Large intestine (tissue), 3 donors: ENCODE measurements at regions not wholly inside any gene's neighbourhood (a gene's known extent, or its start where the extent isn't known, plus 50 kb on each side); places are given as distances from the start of the nearest gene placed in this dataset.

Experiments
- DNase-seq, 2 donors: peaks; one replicate each; pipeline versions ENCODE4 v3.0.0 to v3.0.0-alpha.2; 2013
- H3K27ac ChIP-seq: one replicate; pipeline ENCODE4 v1.5.1; 2013; ENCODE audit warnings: low read length
- H3K27me3 ChIP-seq: 2 replicates; pipeline ENCODE4 v1.6.1; 2013; ENCODE audit warnings: low read length; ENCODE audit not compliant: control insufficient read depth, insufficient read depth
- H3K36me3 ChIP-seq: 2 replicates; pipeline ENCODE4 v1.6.1; 2013; ENCODE audit warnings: low read length; ENCODE audit not compliant: control insufficient read depth, insufficient read depth
- H3K4me1 ChIP-seq: one replicate; pipeline ENCODE4 v1.6.1; 2013; ENCODE audit warnings: low read length; ENCODE audit not compliant: control insufficient read depth, insufficient read depth
- H3K4me3 ChIP-seq: one replicate; pipeline ENCODE4 v1.5.1; 2013; ENCODE audit warnings: low read length
- H3K9me3 ChIP-seq: one replicate; pipeline ENCODE4 v1.6.1; 2013; ENCODE audit warnings: mild to moderate bottlenecking, low read depth, low read length, moderate library complexity; ENCODE audit not compliant: control insufficient read depth
- WGBS: methylation state at CpG from one replicate; pipeline ENCODE4 v1.1.5; 2013; ENCODE audit warnings: low lambda C conversion rate; ENCODE audit not compliant: insufficient coverage; 5-methylcytosine and 5-hydroxymethylcytosine counted together

DNA sequence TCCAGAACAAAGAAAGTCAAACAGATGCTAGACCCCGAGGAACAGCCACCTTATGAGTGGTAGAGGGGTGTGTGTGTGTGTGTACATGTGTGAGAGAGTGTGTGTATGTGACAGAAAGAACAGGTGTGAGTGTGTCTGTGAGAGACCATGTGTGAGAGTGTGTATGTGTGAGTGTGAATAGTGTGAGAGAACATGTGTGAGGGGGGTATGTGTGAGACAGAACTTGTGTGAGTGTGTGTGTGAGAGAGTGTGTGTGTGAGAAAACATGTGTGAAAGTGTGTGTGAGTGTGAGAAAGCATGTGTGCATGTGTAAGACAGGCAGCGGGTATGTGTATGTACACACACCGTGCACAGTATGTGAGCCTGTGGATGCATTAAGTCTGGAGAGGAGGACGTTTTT, 214.3 kb downstream of the SP3 start:
- DNase-seq = no peak
- WGBS = no CpG with 5 or more reads among the region's 4 CpGs
- no peak overlapping the region for H3K4me3 ChIP-seq
- no peaks in the 10 kb centered on the region for H3K4me1 ChIP-seq
- H3K9me3 ChIP-seq = no peaks in the 10 kb centered on the region
- H3K27ac ChIP-seq = no peak overlapping the region
- H3K36me3 ChIP-seq = no peaks in the 10 kb centered on the region
- H3K27me3 ChIP-seq = no peaks in the 10 kb centered on the region

DNA sequence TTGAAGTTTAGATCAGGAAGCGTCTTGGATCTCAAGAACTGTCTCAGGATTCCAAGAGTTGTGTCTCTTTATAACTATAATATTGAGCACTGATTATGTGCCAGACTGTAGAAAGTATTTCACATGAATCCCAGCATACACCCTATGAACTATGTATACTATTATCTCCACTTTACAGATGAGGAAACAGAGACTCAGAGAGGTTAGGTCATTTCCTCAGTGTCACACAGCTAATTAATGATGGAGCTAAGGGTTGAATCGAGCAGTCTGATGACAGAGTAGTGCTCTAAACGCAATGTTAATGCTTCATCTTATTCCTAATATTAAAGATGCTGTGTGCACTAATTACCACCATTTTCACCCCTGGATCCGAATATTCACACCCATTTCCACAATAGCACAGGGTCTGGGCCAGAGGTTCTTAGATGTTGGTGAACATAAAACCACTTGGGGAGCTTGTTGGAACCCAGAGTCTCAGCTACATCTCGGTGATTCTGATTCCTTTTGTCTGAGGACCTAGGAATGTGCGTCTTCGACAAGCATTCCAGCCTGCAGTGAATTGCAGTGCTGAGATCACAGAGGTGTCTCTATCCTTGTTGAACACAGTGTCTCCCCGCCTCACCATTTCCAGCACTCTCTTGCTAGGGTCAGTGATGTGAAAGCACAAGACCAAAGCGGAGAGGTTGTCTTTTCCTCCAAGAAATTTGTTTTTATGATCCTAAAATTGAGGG, 213.8 kb downstream of the SP3 start:
- Histone ChIP-seq H3K9me3 (no peaks in the 10 kb centered on the region), H3K4me1 (no peaks in the 10 kb centered on the region), H3K36me3 (no peaks in the 10 kb centered on the region), H3K4me3 (no peak overlapping the region), H3K27me3 (no peaks in the 10 kb centered on the region), H3K27ac (no peak overlapping the region)
- 100% methylated on average over 1 of the region's 9 CpGs for WGBS
- DNase-seq = no peak

DNA sequence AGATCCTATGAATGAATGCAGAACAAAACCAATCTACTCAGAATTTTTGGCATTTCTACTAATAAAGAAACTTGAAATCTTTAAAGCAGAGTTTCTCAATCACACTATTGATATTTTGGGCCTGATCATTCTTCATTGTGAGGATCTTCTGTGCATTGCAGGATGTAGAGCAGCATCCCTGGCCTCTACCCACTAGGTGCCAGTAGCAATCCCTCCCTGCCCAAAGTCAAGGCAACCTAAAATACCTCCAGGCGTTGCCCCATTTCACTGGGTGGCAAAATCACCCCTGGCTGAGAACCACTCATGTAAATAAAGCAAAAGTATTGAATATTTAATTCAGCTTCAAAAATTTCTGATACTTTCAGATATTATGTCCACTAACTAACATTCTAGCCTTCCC, 213.0 kb downstream of the SP3 start:
- no peaks in the 10 kb centered on the region for H3K4me1 ChIP-seq
- H3K27ac ChIP-seq = no peak overlapping the region
- no peaks in the 10 kb centered on the region for H3K9me3 ChIP-seq
- no peak overlapping the region for H3K4me3 ChIP-seq
- no peaks in the 10 kb centered on the region for H3K36me3 ChIP-seq
- DNase-seq = no peak
- no peaks in the 10 kb centered on the region for H3K27me3 ChIP-seq
- WGBS = no CpG with 5 or more reads among the region's 1 CpG

DNA sequence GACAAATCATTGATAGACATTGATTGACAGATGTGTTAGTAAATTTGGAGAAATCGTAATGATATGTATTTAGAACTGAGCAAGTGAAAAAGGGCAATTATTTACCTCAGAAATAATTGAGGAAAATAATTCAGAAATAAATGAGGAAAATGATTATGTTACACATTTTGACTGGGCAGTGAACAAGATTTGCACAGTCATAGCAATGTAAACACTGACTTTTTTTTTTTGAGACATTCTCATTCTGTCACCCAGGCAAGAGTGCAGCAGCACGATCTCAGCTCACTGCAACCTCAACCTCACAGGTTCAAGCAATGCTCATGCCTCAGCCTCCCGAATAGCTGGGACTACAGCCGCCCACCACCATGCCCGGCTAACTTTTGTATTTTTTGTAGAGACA, 211.7 kb downstream of the SP3 start:
- no peaks in the 10 kb centered on the region for H3K4me1 ChIP-seq
- H3K27ac ChIP-seq = no peak overlapping the region
- WGBS = 100% methylated on average over 1 of the region's 5 CpGs
- H3K27me3 ChIP-seq = no peaks in the 10 kb centered on the region
- H3K9me3 ChIP-seq = no peaks in the 10 kb centered on the region
- no peaks in the 10 kb centered on the region for H3K36me3 ChIP-seq
- H3K4me3 ChIP-seq = no peak overlapping the region
- DNase-seq = no peak

DNA sequence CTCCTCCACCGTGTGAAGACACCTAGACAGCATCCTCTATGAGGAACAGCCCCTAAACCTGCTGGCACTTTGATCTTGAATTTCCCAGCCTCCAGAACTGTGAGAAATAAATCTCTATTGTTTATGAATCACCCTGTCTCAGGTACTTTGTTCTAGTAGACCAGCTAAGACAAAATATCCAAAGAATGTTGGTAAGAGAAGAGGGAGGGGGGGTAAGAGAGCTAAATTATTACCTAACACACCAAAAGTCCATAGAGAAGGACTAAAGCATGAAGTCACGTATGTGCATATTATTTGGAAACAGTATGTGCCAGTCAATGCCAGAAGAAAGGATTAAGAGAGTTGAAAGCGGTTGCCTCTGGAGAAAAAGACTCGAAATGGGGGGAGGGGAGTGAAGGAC, 211.0 kb downstream of the SP3 start:
- no peak for DNase-seq
- H3K27ac ChIP-seq = no peak overlapping the region
- H3K9me3 ChIP-seq = no peaks in the 10 kb centered on the region
- H3K4me1 ChIP-seq = no peaks in the 10 kb centered on the region
- no peaks in the 10 kb centered on the region for H3K27me3 ChIP-seq
- no peak overlapping the region for H3K4me3 ChIP-seq
- no peaks in the 10 kb centered on the region for H3K36me3 ChIP-seq
- WGBS = 60% methylated on average over 2 of the region's 4 CpGs

DNA sequence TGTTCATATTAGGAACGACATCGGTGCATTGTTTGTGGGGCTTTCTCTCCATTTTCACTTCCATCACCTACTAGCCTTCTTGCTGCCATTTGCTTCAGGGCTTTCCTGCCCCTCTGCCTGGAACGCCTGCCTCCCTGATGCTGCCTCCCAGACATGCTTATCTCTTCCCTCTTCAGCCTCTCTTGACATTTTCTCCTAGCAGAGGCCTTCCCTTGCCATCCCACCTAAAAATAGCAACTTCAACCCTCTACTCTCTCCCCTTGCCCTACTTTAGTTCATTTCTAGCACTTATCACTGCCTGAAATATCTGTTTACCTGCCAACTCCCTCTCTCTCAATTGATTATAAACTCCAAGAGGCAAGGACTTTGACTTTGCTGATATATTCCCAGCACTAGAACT, 210.3 kb downstream of the SP3 start:
- no peaks in the 10 kb centered on the region for H3K4me1 ChIP-seq
- no peaks in the 10 kb centered on the region for H3K9me3 ChIP-seq
- no peak overlapping the region for H3K4me3 ChIP-seq
- H3K36me3 ChIP-seq = no peaks in the 10 kb centered on the region
- 29% methylated on average over 1 of the region's 3 CpGs for WGBS
- no peak for DNase-seq
- no peaks in the 10 kb centered on the region for H3K27me3 ChIP-seq
- no peak overlapping the region for H3K27ac ChIP-seq

DNA sequence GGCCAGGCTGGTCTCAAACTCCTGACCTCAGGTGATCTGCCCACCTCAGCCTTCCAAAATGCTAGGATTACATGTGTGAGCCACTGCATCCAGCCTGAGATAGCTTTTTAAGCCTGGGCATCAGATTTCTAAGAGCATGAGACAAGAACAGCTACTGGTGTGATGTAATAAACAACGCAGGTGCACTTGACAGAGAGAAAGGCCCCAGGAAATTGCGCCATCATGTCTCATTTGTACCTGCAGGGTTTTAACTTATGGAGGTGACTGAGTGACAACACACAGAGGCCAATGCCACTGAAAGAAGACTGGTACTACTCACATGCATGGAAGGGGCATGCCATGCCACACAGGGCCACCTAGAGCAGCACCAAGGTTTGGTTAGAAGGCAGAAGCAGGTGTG, 209.4 kb downstream of the SP3 start:
- H3K27me3 ChIP-seq = no peaks in the 10 kb centered on the region
- no peak overlapping the region for H3K4me3 ChIP-seq
- no peak overlapping the region for H3K27ac ChIP-seq
- no peaks in the 10 kb centered on the region for H3K4me1 ChIP-seq
- peak; percentile 5 to 44 for DNase-seq
- no peaks in the 10 kb centered on the region for H3K9me3 ChIP-seq
- WGBS = no CpG with 5 or more reads among the region's 2 CpGs
- H3K36me3 ChIP-seq = no peaks in the 10 kb centered on the region

DNA sequence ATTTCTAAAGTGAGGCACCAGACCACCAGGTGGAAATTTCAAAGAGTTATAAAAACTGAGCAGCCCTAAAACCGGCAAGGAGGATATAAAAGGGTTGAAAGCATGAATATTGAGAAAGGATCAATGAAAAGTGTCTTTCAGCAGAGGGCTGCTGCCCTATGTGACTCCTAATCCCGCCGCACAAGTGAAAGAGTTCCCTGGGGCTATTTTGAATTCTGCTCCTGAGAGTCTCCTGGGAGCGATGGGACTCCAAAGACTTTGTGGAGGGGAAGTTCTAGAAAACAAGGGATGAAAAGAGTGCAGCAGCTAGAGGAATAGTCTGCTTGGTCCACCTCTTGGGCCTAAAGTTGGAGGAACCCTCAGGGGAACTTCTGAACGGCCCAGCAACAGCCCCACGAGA, 205.2 kb downstream of the SP3 start:
- no peak for DNase-seq
- Histone ChIP-seq H3K27ac (no peak overlapping the region), H3K36me3 (no peaks in the 10 kb centered on the region), H3K27me3 (no peaks in the 10 kb centered on the region), H3K4me1 (no peaks in the 10 kb centered on the region), H3K9me3 (no peaks in the 10 kb centered on the region), H3K4me3 (no peak overlapping the region)
- WGBS = no CpG with 5 or more reads among the region's 6 CpGs

DNA sequence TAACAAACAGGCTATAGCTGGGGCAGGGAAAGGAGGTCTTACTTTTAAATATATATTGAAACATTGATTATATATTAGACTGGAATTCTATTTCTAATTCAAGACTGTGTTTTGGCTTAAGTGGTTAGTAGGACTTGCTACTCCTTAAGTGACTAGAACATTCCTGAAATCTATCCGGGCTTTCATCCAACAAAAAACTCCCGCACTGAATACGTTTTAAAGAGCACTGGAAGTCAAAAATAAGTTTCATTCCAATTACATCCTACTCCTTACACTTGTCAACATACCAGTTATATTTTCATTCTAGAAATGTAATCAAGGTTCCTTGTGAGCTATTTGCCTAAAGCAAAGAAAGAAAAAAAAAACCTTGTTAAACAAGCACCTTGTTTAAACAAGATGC, 204.6 kb downstream of the SP3 start:
- Histone ChIP-seq H3K4me3 (no peak overlapping the region), H3K27me3 (no peaks in the 10 kb centered on the region), H3K27ac (no peak overlapping the region), H3K9me3 (no peaks in the 10 kb centered on the region), H3K36me3 (no peaks in the 10 kb centered on the region), H3K4me1 (no peaks in the 10 kb centered on the region)
- no CpG with 5 or more reads among the region's 3 CpGs for WGBS
- DNase-seq = no peak

DNA sequence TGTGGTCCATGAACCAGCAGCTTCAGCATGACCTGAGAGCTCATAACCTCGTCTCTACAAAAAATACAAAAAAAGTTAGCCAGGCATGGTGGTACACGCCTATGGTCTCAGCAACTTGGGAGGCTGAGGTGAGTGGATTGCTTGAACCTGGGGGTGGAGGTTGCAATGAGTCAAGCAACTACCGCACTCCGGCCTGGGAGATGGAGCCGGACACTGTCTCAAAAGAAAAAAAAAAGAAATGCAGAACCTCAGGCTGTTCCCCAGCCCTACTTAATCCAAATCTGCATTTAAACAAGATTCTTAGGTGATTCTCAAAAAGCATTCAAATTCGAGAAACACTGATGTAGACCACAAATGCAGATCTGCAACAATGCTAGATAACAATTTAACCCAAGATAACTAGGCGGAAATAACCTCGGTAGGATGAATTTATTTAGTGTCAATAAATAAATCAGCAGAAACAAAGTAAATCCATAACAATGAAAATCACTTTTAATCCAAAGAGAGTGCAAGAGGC, 203.5 kb downstream of the SP3 start:
- no peak for DNase-seq
- WGBS = 77% methylated on average over 3 of the region's 8 CpGs
- Histone ChIP-seq H3K9me3 (no peaks in the 10 kb centered on the region), H3K4me3 (no peak overlapping the region), H3K4me1 (no peaks in the 10 kb centered on the region), H3K27me3 (no peaks in the 10 kb centered on the region), H3K27ac (no peak overlapping the region), H3K36me3 (no peaks in the 10 kb centered on the region)

DNA sequence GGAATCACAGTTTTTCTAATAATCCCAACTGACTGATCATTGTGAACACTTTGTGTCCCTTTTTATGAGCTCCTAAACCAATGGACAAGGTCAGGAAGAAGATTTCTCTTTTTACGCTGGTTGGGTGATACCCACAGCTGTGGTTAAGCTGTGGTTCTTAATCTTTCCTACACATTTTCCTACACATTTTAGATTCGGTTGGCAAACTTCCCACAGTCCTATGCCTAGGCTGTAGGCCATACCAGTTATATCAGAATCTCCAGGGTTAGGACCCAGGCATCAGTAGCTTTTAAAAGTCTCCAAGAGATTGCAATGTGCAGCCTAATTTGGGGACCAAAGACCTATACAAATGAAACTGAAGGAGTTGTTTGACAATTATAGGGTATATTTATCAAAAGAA, 203.0 kb downstream of the SP3 start:
- no peak for DNase-seq
- Histone ChIP-seq H3K4me1 (no peaks in the 10 kb centered on the region), H3K4me3 (no peak overlapping the region), H3K9me3 (no peaks in the 10 kb centered on the region), H3K27me3 (no peaks in the 10 kb centered on the region), H3K27ac (no peak overlapping the region), H3K36me3 (no peaks in the 10 kb centered on the region)
- WGBS = no CpG with 5 or more reads among the region's 2 CpGs
